Rectal smooth muscle tissue (tissue), 1 donor: ENCODE measurements at regions not wholly inside any gene's neighbourhood (a gene's known extent, or its start where the extent isn't known, plus 50 kb on each side); places are given as distances from the start of the nearest gene placed in this dataset.

Source experiments
- H3K27ac ChIP-seq: one replicate; pipeline ENCODE4 v1.7.0; 2013; ENCODE audit warnings: low read depth, low read length, inconsistent platforms
- H3K27me3 ChIP-seq: one replicate; pipeline ENCODE4 v1.7.0; 2013; ENCODE audit warnings: low read length; ENCODE audit not compliant: control insufficient read depth, insufficient read depth
- H3K36me3 ChIP-seq: one replicate; pipeline ENCODE4 v1.7.0; 2013; ENCODE audit warnings: low read length; ENCODE audit not compliant: control insufficient read depth, insufficient read depth
- H3K4me1 ChIP-seq: one replicate; pipeline ENCODE4 v1.7.0; 2013; ENCODE audit warnings: low read length; ENCODE audit not compliant: control insufficient read depth, insufficient read depth
- H3K4me3 ChIP-seq: one replicate; pipeline ENCODE4 v1.7.0; 2013; ENCODE audit warnings: low read length
- H3K9ac ChIP-seq: one replicate; pipeline ENCODE4 v1.7.0; 2013; ENCODE audit warnings: low read length

DNA sequence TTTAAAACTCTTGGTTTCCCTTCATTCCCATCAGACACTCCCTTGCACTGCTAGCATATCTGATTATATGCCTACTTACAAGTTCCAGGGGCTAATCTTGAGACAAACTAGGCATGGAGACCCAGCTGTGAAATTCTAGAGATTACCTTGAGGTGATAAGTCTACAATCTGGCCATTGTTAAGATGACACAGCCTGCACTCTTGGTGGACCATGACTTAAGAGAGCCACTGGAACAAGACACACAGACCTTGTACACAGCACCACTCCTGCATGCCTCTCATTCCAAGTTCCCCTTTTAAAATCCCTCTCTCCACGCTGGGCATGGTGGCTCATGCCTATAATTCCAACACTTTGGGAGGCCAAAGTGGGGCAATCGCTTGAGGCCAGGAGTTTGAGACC is 387.2 kb upstream of the DCC start:
- Histone ChIP-seq H3K4me1 (no peaks in the 10 kb centered on the region), H3K4me3 (no peak overlapping the region), H3K27me3 (no peaks in the 10 kb centered on the region), H3K9ac (no peak overlapping the region), H3K27ac (no peak overlapping the region), H3K36me3 (no peaks in the 10 kb centered on the region)

DNA sequence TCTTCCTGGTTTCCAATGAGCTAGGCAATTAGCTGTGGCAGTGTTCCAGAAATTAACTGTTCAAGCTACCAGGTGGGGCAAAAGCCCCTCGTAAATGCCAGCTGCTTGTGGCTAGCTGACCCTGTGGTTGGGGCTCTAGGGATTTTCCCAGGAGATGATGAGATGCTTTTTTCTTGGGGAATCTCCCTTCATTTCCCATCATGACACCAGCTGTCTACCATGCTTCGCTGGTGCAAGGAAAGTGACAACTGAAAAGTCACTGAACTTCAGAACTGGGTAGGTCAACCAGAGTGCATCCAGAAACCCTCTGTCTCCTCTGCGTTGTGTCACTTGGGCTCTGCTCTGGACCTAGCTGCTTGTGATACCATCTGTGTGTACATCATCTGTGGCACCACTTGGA is 386.5 kb upstream of the DCC start:
- no peak overlapping the region for H3K4me3 ChIP-seq
- H3K36me3 ChIP-seq = no peaks in the 10 kb centered on the region
- H3K4me1 ChIP-seq = no peaks in the 10 kb centered on the region
- no peak overlapping the region for H3K9ac ChIP-seq
- H3K27me3 ChIP-seq = no peaks in the 10 kb centered on the region
- H3K27ac ChIP-seq = no peak overlapping the region

DNA sequence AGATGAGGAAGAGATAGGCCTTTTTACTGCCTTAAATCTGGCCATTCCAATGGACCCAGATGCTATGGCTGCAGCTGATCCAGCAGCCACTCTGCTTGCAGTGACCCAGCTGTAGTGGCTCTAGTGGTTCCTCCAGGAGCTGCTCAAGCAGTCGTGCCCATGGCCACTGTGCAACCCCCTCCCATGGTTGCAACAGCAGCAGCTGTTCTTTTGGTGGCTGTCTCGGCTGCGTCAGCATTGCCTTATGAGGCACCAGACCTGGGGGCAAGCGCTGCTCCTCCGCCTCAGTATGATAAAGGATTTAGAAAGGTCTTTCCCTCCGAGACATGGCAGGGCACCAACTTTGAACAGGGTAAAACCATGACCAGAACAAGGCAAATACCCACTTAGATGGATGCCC is 384.9 kb upstream of the DCC start:
- no peaks in the 10 kb centered on the region for H3K27me3 ChIP-seq
- no peaks in the 10 kb centered on the region for H3K36me3 ChIP-seq
- no peak overlapping the region for H3K9ac ChIP-seq
- H3K4me1 ChIP-seq = no peaks in the 10 kb centered on the region
- no peak overlapping the region for H3K4me3 ChIP-seq
- H3K27ac ChIP-seq = no peak overlapping the region

DNA sequence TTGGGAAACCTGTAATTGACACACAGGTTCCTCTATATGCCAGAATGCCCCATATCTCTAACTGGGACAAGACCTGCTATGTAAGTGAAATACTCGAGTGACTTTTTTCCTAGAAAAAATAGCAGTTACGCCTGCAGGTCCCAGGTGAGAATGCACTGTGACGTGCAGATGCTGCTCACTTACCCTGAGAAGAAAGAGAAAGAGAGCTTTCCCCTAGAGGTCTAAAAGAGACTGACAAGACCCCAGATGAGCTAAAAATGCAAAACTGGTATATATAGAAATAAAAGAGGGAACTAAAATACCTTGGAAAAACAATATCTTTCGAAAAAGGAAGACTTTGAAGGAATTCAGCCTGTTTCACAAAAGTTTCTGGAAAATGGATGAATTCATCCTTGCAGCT is 383.0 kb upstream of the DCC start:
- Histone ChIP-seq H3K9ac (no peak overlapping the region), H3K27ac (no peak overlapping the region), H3K4me1 (no peaks in the 10 kb centered on the region), H3K36me3 (no peaks in the 10 kb centered on the region), H3K4me3 (no peak overlapping the region), H3K27me3 (no peaks in the 10 kb centered on the region)

DNA sequence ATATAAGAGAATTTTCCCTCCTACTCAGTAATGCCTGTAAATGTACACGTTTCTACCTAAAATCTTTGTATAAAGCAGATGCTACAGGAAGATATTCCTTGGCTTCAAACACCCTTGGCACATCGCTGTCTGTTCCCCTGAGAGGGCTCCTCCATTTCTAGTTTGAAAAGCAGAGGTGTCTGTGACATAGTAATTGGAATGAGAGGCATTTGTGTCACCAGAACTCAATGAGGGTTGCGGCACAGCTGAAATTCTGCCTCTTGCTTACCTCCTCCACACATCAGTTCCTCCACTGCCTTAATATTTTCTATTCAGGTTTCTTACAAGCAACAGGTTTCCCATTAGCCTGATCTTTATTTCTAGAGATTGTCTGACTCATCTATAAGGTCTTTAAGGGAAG is 359.9 kb upstream of the DCC start:
- H3K4me1 ChIP-seq = no peaks in the 10 kb centered on the region
- H3K27ac ChIP-seq = no peak overlapping the region
- no peak overlapping the region for H3K4me3 ChIP-seq
- no peaks in the 10 kb centered on the region for H3K36me3 ChIP-seq
- H3K27me3 ChIP-seq = no peaks in the 10 kb centered on the region
- no peak overlapping the region for H3K9ac ChIP-seq

DNA sequence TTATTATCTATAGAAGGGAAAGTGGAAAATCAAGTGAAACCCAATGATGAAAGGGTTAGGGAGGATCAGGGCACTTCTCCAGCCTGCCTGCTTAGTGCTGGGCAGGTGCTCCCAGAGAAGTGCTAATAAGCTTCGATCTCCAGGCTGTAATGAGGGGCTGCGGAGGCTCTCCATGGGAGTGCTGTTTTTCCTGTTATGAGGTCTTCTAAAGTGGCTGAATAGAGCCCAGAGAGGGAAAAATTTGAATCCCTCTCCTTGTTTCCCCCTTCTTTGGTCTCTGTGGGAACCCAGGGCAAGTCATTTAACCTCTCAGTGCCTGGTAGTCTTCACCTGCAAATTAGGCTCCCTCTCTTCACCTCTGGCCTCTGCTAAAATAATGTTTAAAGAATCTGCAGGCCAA is 351.7 kb upstream of the DCC start:
- no peak overlapping the region for H3K4me3 ChIP-seq
- H3K4me1 ChIP-seq = no peaks in the 10 kb centered on the region
- no peaks in the 10 kb centered on the region for H3K36me3 ChIP-seq
- no peak overlapping the region for H3K9ac ChIP-seq
- no peak overlapping the region for H3K27ac ChIP-seq
- no peaks in the 10 kb centered on the region for H3K27me3 ChIP-seq

DNA sequence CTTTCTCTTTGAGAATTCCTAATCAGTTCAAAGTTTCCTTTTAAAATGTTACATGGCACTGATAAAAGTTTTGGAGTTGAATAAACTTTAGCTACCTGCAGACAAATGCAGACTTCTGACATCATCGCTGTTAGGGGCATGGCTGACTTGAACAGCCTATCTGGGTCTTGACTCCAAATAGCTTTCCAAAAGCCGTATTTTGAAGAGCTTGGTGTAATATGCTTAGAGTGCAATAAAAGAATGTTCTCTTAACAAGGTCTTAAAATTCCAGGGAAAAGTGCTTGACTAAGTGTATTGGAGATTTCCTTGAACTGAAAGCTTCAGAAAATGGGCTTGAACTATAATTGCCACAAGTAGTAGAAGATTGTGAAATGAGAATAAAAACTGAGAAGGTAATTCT is 342.9 kb upstream of the DCC start:
- Histone ChIP-seq H3K4me3 (no peak overlapping the region), H3K4me1 (no peaks in the 10 kb centered on the region), H3K9ac (no peak overlapping the region)

DNA sequence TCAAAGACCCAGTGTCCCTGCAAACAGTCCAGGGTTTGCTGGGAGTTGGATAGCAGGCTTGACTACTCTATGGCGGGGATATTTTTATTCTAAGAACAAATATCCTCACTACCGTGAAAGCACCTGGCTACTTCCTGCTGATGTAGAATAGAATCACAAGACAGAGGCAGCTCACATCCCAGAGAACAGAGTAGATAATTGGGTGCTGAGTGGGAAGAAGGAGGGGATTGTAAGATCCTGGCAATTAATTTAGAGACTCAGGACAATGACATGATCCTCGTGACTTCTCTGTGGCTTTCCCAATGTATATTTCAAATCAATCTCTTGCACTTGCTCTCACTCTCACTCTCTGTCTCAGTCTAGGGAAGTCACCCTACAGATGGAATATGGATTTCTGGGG is 341.9 kb upstream of the DCC start:
- Histone ChIP-seq H3K9ac (no peak overlapping the region), H3K27ac (no peak overlapping the region), H3K4me3 (no peak overlapping the region), H3K27me3 (no peaks in the 10 kb centered on the region), H3K4me1 (no peaks in the 10 kb centered on the region), H3K36me3 (no peaks in the 10 kb centered on the region)

More for the DNA sequence above, 342.9 kb upstream of the DCC start:
- H3K27ac ChIP-seq = no peak overlapping the region
- H3K36me3 ChIP-seq = no peaks in the 10 kb centered on the region
- no peaks in the 10 kb centered on the region for H3K27me3 ChIP-seq

DNA sequence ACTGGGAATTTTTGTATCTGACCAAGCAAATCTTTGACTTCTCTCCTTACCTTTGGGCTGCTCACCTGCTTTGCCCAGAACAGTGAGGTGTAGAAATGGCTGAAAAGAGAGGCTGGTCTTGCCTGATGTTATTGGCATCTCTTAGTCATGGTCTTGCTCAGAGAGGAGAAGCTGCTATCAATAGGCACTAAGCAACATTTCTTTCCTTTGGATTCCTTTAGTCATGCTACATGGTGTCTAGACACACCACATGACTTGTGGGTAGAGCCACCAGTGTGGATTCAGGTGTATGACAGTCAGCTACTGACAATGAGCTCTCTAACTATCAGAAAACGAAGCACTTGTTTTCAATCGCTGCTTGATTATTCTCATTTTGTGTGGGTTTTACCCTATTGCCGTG is 341.3 kb upstream of the DCC start:
- H3K27ac ChIP-seq = no peak overlapping the region
- H3K4me1 ChIP-seq = no peaks in the 10 kb centered on the region
- no peaks in the 10 kb centered on the region for H3K27me3 ChIP-seq
- H3K9ac ChIP-seq = no peak overlapping the region
- no peaks in the 10 kb centered on the region for H3K36me3 ChIP-seq
- H3K4me3 ChIP-seq = no peak overlapping the region

DNA sequence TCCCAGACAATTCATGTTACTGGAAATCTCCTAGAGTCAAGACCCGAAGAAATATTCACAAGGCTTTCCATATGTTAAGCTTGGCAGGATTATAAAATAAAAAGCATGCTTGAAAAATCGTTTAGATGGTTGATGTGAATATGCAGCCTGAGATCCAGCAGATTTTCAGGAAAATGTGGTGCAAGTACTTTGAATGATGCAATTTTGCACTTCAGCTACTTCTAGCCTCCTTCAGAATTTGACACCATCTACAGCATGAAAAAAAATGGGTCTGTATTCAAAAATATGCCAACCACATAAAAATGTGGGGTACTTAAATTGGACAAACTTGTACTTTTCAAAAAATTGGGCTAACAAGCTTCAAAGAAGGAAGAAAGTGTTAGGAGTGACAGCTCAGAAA is 340.6 kb upstream of the DCC start:
- Histone ChIP-seq H3K4me1 (no peaks in the 10 kb centered on the region), H3K27ac (no peak overlapping the region), H3K9ac (no peak overlapping the region), H3K4me3 (no peak overlapping the region), H3K27me3 (no peaks in the 10 kb centered on the region), H3K36me3 (no peaks in the 10 kb centered on the region)

DNA sequence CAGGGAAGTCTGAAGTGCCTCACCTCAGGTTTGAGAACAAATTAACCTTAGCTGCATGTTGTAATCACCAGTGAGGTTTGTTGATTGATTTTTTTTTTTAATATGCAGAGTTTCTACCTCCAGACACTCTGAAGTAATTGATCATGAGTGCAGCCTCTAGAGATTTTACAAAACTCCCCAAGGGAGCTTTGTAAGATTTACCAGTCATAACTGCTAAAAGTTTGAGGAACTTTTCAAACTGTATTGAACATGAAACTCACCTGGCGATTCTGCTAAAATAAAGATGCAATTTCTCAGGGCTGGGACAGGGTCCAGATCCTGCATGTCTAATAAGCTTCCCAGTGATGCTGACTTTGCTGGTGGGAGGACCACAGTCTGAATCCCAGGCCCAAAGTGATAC is 339.6 kb upstream of the DCC start:
- no peak overlapping the region for H3K4me3 ChIP-seq

DNA sequence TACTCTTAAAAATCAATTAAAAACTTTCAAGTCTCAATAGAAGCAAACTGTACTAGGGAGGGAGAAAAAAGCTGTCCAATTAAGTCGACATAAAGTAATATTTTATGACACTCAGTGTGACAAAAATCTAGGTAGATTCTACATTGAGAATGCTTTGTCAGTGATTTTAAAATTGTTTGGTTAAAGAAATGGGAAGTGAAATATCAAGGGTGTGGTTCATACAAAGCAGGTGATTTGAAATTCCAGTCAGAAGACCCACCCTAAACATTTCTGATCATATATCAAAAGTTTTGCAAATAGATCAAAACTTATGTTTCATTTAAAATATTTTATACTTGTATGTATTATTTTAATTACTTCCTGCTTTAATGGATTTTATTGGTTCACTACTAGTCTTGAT is 338.9 kb upstream of the DCC start:
- Histone ChIP-seq H3K36me3 (no peaks in the 10 kb centered on the region), H3K4me1 (no peaks in the 10 kb centered on the region)

More for the DNA sequence above, 339.6 kb upstream of the DCC start:
- Histone ChIP-seq H3K27ac (no peak overlapping the region), H3K27me3 (no peaks in the 10 kb centered on the region), H3K4me1 (no peaks in the 10 kb centered on the region), H3K36me3 (no peaks in the 10 kb centered on the region), H3K9ac (no peak overlapping the region)

DNA sequence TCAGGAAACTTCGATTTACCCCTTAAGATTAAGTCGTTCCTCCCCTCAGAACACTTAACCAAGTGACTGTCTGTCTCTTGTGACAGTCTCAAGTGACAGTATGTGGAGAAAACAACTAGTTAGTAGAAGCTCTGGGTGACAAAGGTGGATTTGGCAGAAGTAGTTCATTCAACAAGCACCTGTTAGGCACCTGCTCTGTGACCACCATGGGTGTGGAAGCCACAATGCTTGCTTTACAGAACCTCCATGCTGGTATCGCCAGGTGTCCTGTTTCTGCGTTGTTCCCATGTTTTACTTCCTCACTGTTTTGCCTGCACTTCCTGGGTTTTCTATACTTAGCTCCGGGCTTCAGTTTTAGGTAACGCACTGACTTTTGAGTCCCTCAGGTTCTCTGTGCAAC is 337.4 kb upstream of the DCC start:
- Histone ChIP-seq H3K4me1 (no peaks in the 10 kb centered on the region), H3K27me3 (no peaks in the 10 kb centered on the region), H3K27ac (no peak overlapping the region), H3K9ac (no peak overlapping the region), H3K36me3 (no peaks in the 10 kb centered on the region), H3K4me3 (no peak overlapping the region)

More for the DNA sequence above, 338.9 kb upstream of the DCC start:
- Histone ChIP-seq H3K9ac (no peak overlapping the region), H3K27me3 (no peaks in the 10 kb centered on the region), H3K4me3 (no peak overlapping the region), H3K27ac (no peak overlapping the region)

DNA sequence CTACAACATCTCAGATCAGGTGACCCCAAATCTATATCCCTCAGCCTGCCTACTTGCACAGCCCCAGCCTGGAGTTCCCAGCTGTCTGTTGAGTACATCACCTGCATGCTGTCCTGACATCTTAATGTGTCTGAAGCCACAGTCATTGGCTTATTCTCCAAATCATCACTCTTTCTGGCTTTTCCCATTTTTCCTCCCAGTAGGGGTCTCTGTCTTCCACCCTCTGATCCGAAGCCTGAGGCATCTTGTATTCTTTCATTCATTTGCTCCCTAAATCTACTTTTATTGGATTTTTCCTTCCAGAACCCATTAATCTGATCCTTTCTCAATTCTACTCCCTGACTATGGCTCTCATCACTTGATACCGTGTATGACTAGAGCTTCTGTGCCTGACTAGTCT is 332.9 kb upstream of the DCC start:
- H3K27ac ChIP-seq = no peak overlapping the region
- H3K36me3 ChIP-seq = no peaks in the 10 kb centered on the region
- H3K4me1 ChIP-seq = no peaks in the 10 kb centered on the region
- H3K4me3 ChIP-seq = no peak overlapping the region
- no peaks in the 10 kb centered on the region for H3K27me3 ChIP-seq
- no peak overlapping the region for H3K9ac ChIP-seq
